Nephron (organoid): ENCODE measurements at regions not wholly inside any gene's neighbourhood (a gene's known extent, or its start where the extent isn't known, plus 50 kb on each side); places are given as distances from the start of the nearest gene placed in this dataset.

Source experiments
- H3K27ac Mint-ChIP-seq, 3 experiments: 2 replicates each; pipeline ENCODE4 v1.8.0; 2020; ENCODE audit warnings: mixed read lengths in 3 of 3, mild to moderate bottlenecking in 2 of 3, moderate library complexity in 1 of 3
- H3K27me3 Mint-ChIP-seq: 2 replicates; pipeline ENCODE4 v1.8.0; 2021; ENCODE audit warnings: low read depth, mild to moderate bottlenecking, moderate library complexity, mixed read lengths
- H3K36me3 Mint-ChIP-seq: 2 replicates; pipeline ENCODE4 v1.8.0; 2020; ENCODE audit warnings: low read depth, mixed read lengths
- H3K4me1 Mint-ChIP-seq: 2 replicates; pipeline ENCODE4 v1.8.0; 2020; ENCODE audit warnings: mixed read lengths
- H3K4me3 Mint-ChIP-seq, 3 experiments: 2 replicates each; pipeline ENCODE4 v1.8.0; 2020; ENCODE audit warnings: mild to moderate bottlenecking in 3 of 3, mixed read lengths in 3 of 3, moderate library complexity in 2 of 3
- H3K9me3 Mint-ChIP-seq: 2 replicates; pipeline ENCODE4 v1.8.0; 2020; ENCODE audit warnings: mixed read lengths
- TF ChIP-seq, protein P1 (sequence below), 3 experiments: fragments of 200-600 bp; sonication (generic); IDR thresholded peaks; one replicate each; pipeline ENCODE4 v1.5.0; 2021; ENCODE audit warnings: antibody characterized with exemption in 3 of 3; ENCODE audit not compliant: unreplicated experiment in 3 of 3

DNA sequence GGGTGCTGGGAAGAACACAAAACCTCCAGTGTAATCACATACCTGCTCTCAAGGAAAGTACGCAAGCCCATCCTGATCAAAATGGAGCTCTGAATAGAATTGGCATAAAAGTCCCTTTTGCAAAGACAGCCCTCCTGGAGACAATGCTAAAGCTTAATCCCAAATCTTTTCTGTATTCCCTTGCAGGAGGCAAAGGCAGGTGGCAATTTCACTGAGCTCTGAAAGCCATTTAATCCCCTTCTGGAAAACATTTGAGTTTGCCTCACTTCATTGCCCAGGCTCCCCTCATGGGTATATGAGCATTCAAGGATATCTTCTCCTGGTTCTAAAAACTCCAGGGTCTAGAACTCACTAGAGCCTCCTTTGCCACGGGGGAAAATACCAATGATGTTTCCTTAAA, 310.2 kb upstream of the CNR1 start:
- H3K4me3 Mint-ChIP-seq = no peak overlapping the region

DNA sequence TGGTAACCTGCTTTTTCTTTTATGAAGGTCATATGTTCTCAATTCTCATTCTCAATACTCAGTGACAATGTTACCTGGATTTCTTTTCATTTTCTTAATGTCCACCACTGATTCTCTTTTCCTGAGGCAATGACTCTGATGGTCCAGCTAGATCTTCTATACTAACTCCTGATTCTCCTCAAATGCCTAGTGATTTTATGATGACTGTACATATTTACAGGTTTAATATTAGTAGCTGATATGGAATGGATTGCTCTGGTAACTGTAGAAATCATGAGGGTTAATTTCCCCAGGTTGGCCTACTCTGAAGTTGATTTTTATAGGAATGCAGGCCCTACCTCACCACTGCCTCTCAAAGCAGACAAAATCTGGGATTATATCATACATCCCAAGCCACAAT, 308.6 kb upstream of the CNR1 start:
- no peak overlapping the region for H3K27ac Mint-ChIP-seq
- H3K4me1 Mint-ChIP-seq = no peaks in the 10 kb centered on the region
- H3K27me3 Mint-ChIP-seq = no peaks in the 10 kb centered on the region
- TF ChIP-seq, protein P1, sequence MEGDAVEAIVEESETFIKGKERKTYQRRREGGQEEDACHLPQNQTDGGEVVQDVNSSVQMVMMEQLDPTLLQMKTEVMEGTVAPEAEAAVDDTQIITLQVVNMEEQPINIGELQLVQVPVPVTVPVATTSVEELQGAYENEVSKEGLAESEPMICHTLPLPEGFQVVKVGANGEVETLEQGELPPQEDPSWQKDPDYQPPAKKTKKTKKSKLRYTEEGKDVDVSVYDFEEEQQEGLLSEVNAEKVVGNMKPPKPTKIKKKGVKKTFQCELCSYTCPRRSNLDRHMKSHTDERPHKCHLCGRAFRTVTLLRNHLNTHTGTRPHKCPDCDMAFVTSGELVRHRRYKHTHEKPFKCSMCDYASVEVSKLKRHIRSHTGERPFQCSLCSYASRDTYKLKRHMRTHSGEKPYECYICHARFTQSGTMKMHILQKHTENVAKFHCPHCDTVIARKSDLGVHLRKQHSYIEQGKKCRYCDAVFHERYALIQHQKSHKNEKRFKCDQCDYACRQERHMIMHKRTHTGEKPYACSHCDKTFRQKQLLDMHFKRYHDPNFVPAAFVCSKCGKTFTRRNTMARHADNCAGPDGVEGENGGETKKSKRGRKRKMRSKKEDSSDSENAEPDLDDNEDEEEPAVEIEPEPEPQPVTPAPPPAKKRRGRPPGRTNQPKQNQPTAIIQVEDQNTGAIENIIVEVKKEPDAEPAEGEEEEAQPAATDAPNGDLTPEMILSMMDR (IDR thresholded peaks at IDR 0.05; ENCODE audit: unreplicated experiment in 3 of 3) = no peak
- no peaks in the 10 kb centered on the region for H3K36me3 Mint-ChIP-seq
- no peak overlapping the region for H3K4me3 Mint-ChIP-seq
- H3K9me3 Mint-ChIP-seq = no peaks in the 10 kb centered on the region

More for the DNA sequence above, 310.2 kb upstream of the CNR1 start:
- H3K9me3 Mint-ChIP-seq = no peaks in the 10 kb centered on the region
- H3K27me3 Mint-ChIP-seq = no peaks in the 10 kb centered on the region
- TF ChIP-seq, protein P1 (IDR thresholded peaks at IDR 0.05; ENCODE audit: unreplicated experiment in 3 of 3) = no peak
- H3K4me1 Mint-ChIP-seq = no peaks in the 10 kb centered on the region
- H3K36me3 Mint-ChIP-seq = no peaks in the 10 kb centered on the region
- no peak overlapping the region for H3K27ac Mint-ChIP-seq

DNA sequence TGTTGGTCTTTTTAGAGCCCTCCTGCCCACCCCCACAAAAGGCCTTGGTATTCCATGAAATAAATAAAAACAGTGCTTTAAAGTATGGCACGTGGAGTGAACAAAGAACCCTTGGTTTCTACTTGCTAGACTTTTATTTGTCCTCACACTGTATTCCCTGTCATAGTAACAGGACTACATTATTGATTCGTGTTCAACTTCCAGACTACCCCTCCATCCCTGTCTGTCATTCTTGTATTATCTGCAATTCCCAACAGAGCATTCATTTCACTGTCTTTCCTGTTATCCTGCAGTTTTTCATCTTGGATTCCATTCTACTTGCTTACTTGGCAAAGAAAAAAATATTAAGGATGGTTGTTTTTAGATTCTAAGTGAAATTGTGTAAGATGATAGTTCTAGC, 307.4 kb upstream of the CNR1 start:
- H3K4me3 Mint-ChIP-seq = no peak overlapping the region
- no peaks in the 10 kb centered on the region for H3K4me1 Mint-ChIP-seq
- H3K36me3 Mint-ChIP-seq = no peaks in the 10 kb centered on the region
- H3K27ac Mint-ChIP-seq = no peak overlapping the region
- H3K9me3 Mint-ChIP-seq = no peaks in the 10 kb centered on the region
- no peaks in the 10 kb centered on the region for H3K27me3 Mint-ChIP-seq
- TF ChIP-seq, protein P1 (IDR thresholded peaks at IDR 0.05; ENCODE audit: unreplicated experiment in 3 of 3) = no peak

DNA sequence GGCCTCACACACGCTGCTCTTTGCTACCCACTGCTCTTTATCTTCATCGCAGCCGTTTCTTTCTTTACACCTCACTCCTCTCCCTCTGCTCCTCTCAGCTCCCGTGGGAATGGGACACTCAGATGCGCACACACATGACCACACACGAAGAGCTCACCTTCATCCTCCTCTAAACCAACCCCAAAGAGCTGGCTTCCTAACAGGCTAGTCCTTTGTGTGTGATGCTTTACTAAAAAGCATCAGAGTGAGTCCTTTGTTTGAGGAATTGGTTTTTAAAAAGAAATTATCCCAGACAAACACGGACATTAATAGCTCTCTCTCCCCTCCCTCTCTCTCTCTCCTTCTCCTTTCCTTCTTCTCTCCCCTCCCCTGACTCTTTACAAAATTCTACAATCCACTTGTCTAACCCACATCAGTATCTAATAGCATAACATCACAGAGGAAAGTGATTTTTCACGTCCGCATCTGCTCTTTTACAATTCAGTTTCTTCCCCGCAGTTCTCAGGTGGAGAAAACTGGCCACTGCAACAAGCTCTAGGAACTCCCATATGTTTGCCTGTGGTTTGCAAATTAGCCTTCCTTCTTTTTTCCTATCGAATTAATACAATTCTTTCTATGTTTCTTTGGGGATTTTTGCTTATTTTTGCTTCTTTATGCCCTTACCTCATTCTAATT, 306.8 kb upstream of the CNR1 start:
- Mint-ChIP-seq H3K27me3 (no peaks in the 10 kb centered on the region), H3K4me1 (no peaks in the 10 kb centered on the region), H3K4me3 (no peak overlapping the region), H3K36me3 (no peaks in the 10 kb centered on the region), H3K27ac (no peak overlapping the region), H3K9me3 (peaks cover 3% of the 10 kb centered on the region)
- TF ChIP-seq, protein P1 (IDR thresholded peaks at IDR 0.05; ENCODE audit: unreplicated experiment in 3 of 3) = no peak

DNA sequence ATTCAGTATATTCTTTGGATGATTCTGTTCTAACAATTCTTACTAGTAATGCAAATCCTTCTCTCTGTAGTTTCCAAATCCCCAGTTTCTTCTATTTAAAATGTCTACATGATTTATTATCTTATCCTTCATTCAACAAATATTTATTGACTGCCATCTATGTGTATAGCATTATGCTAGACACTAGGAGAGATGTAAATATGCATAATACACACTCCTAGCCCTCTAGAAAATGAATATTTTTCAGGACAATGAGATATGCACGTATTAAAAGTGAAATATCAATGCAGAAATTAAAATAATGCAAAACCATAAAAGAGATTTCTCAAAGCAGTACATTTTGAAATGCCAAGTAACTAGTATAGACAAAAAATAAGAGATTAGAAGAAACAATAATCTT, 293.5 kb upstream of the CNR1 start:
- Mint-ChIP-seq H3K4me3 (no peak overlapping the region), H3K27ac (no peak overlapping the region), H3K36me3 (no peaks in the 10 kb centered on the region), H3K9me3 (no peaks in the 10 kb centered on the region), H3K27me3 (no peaks in the 10 kb centered on the region), H3K4me1 (no peaks in the 10 kb centered on the region)
- TF ChIP-seq, protein P1 (IDR thresholded peaks at IDR 0.05; ENCODE audit: unreplicated experiment in 3 of 3) = no peak

DNA sequence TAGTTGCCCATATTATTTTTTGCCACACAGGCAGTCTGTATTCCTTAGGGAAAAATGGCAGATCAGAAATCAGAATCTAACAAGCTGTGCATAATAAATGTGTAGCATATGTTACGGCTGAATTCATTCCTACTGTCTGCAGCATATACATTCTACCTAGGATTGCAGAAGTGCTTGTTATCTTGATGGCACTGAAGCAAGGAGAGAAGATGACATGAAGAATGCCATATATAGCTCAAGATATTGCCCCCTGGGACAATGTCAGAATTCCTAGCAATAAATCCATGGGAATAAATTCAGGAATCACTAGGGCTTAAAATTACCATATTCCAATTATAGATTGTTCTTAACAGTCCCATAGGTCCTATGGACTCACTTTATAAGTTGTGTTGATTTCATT, 293.0 kb upstream of the CNR1 start:
- Mint-ChIP-seq H3K36me3 (no peaks in the 10 kb centered on the region), H3K4me1 (no peaks in the 10 kb centered on the region), H3K27ac (no peak overlapping the region), H3K27me3 (no peaks in the 10 kb centered on the region), H3K9me3 (no peaks in the 10 kb centered on the region), H3K4me3 (no peak overlapping the region)
- TF ChIP-seq, protein P1 (IDR thresholded peaks at IDR 0.05; ENCODE audit: unreplicated experiment in 3 of 3) = no peak
